ENCODE measurements at regions not wholly inside any gene's neighbourhood (a gene's known extent, or its start where the extent isn't known, plus 50 kb on each side); places are given as distances from the start of the nearest gene placed in this dataset.

DNA sequence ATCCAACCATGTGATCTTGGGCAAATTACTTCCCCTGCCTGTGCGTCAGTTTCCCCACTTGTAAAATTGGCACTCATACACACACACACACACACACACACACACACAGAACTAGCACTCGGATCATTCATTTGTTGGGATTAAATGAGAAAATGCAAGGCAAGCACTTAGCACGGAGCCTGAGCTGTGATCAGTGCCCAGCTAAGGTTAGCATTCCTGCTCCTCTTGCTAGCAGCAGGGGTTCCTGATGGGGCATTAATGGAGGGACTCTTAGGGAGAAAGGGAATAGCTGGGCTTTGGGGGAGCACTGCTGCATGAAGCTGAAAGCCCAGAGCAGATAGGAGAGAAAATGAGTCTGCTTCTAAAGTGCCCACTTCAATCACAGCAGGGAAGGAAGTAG is 187.7 kb upstream of the C2CD4B start:
- TF ChIP-seq CEBPB (IDR thresholded peaks at IDR 0.05) (no peak), EGR1 (IDR thresholded peaks at IDR 0.05) (no peak), CREB1 (IDR thresholded peaks at IDR 0.05; ENCODE audit: low read depth) (no peak), YY1 (IDR thresholded peaks at IDR 0.05; ENCODE audit: low read depth) (no peak), EP300 (IDR thresholded peaks at IDR 0.05; ENCODE audit: borderline replicate concordance) (no peak), RAD21 (IDR thresholded peaks at IDR 0.05; ENCODE audit: low read depth) (no peak), MAX (IDR thresholded peaks at IDR 0.05) (no peak), ZBTB7A (IDR thresholded peaks at IDR 0.05; ENCODE audit: low read depth) (no peak), TAF1 (IDR thresholded peaks at IDR 0.05; ENCODE audit: low read depth) (no peak)
- TF ChIP-seq, protein P1, sequence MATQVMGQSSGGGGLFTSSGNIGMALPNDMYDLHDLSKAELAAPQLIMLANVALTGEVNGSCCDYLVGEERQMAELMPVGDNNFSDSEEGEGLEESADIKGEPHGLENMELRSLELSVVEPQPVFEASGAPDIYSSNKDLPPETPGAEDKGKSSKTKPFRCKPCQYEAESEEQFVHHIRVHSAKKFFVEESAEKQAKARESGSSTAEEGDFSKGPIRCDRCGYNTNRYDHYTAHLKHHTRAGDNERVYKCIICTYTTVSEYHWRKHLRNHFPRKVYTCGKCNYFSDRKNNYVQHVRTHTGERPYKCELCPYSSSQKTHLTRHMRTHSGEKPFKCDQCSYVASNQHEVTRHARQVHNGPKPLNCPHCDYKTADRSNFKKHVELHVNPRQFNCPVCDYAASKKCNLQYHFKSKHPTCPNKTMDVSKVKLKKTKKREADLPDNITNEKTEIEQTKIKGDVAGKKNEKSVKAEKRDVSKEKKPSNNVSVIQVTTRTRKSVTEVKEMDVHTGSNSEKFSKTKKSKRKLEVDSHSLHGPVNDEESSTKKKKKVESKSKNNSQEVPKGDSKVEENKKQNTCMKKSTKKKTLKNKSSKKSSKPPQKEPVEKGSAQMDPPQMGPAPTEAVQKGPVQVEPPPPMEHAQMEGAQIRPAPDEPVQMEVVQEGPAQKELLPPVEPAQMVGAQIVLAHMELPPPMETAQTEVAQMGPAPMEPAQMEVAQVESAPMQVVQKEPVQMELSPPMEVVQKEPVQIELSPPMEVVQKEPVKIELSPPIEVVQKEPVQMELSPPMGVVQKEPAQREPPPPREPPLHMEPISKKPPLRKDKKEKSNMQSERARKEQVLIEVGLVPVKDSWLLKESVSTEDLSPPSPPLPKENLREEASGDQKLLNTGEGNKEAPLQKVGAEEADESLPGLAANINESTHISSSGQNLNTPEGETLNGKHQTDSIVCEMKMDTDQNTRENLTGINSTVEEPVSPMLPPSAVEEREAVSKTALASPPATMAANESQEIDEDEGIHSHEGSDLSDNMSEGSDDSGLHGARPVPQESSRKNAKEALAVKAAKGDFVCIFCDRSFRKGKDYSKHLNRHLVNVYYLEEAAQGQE (IDR thresholded peaks at IDR 0.05; ENCODE audit: low read depth), result no peak
